NCI-H526 treated with DMSO at 0.1 percent for 48 hours (cell line): ENCODE measurements at regions not wholly inside any gene's neighbourhood (a gene's known extent, or its start where the extent isn't known, plus 50 kb on each side); places are given as distances from the start of the nearest gene placed in this dataset.
"Not testable (repeated sequence)": the region's sequence is repeated elsewhere in the genome, so short reads cannot be mapped to it uniquely, and the experiment has no call there.

ENCODE experiments used
- DNase-seq: peaks from one replicate; lab custom pipeline; 2025; lab: John Stamatoyannopoulos, UW

DNA sequence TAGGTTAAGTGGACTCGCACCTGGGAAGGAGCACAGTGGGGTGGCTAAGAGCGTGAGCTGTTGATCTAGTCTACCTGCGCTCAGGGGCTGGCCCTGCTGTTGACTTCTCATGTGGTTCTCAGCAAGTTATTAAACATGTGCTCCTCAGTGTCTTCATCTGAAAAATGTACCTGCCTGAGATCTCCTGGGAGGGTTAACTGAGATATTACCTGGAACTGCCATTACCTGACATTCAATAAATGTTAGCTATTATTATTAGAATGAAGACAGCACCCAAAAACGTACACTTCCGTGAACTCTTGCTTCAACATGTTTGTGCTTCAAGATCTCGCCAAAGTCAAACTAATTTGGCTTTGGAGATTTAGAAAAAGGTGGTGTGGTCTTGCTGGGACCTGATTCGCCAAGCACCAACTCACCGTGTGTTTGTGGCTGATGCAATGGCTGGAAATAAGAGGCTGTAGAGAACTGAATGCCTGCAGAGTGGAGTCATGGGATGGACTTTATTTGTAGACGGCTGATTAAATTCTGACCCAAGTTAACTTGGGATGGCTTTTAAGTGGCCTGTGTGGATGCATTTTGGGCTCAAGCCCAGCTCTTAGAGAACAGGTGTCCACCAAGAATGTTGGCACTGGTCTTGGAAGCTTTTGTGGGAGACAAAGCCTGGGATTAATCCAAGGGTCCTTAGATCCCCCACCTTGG lies 692.9 kb downstream of the QKI start:
- DNase-seq = no peak

DNA sequence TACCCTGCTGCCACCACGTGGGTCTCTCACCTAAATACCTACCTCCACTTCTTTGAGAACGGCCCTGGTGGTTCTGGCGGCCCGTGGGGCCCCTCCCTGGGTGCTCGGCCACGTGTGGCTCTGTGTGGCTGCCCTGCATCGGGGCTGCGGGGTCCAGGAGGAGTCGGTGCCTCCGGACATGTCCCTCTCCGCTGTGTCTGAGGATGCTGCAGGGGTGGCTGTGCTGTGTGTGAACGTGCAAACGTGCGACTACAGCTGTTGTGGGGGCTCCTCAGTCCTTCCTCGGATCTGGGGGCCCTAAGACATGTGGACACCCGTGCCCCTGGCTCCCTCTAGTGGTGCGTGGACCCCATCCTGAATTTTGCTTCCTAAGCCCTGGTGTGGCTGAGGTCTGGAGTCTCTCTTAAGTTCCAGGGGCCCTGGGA lies 691.8 kb downstream of the QKI start:
- DNase-seq = no peak

- no peak for DNase-seq
These were observed 691.2 kb downstream of the QKI start for GRCh38 chr6:164105705-164106104.

GRCh38 chr6:164104432-164104831 lies 689.9 kb downstream of the QKI start:
- no peak for DNase-seq

- no peak for DNase-seq
These were observed 688.2 kb downstream of the QKI start for GRCh38 chr6:164102693-164103092.

DNA sequence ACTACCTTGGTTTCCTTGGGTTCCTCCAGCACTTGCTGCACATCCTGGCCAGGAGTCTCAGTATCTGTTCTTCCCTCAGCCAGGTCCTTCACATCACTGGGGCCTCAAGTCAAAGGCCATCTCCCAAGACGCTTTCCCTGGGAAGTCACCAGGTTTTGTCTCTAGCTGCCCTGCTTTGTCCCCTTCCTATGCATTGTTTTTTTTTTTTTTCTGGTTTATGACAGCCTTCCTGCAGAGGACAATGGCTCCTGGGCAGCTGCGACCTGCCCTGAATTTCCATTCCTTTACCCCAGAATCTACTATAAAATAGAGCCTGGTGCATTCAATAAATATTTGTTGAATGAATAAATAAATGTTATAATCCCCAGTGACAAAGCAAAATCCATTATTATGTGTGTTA lies 687.3 kb downstream of the QKI start:
- DNase-seq = no peak

DNA sequence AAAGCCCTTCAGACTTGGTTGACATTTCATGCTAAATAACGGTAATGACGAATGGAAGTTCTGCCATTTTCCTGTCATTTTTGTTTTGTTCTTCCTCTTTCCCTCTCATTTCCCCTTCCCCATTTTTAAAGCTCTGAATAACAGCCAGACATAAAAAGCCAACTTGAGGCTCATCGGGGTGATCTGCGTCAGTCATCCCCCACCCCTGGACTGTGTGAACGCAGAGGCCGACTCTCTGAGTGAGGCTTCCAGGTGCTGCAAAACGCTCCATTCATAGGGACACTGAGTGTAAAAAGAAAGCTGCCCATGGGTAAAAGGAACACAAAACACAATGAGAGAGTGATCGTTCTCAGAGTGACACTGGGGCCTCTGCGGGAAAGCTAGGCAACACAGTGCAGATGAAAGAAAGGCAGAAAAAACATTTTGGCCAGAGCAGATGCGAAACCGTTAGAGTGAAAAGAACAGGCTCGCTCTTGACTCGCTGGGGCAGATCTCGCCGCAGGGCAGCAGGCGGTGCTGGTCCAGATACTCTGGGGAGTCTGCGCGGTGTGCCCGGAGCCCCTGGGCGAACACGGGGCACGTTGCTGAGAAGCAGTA lies 684.8 kb downstream of the QKI start:
- no peak for DNase-seq

GRCh38 chr6:164098857-164099267 lies 684.3 kb downstream of the QKI start:
- no peak for DNase-seq

GRCh38 chr6:164097551-164098398 lies 683.3 kb downstream of the QKI start:
- DNase-seq = no peak

DNA sequence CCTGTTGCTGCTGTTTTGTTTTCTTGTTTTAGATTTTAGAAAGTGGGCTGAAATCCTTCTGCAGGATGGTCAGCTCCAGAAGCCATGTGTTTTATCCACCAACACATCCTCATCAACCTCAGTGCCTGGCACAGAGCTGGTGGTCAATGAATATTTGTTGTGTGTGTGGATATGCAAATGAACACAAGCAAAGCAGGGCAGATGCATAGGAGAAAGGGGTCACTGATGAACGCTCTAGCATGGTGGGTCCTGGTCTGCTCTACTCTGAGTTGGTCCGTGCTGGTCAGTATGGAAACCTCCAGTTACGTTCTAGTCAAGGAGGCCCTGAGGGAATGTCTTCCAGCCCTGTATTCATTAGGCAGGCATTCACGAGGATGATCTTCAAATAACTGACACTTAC lies 682.5 kb downstream of the QKI start:
- no peak for DNase-seq

DNA sequence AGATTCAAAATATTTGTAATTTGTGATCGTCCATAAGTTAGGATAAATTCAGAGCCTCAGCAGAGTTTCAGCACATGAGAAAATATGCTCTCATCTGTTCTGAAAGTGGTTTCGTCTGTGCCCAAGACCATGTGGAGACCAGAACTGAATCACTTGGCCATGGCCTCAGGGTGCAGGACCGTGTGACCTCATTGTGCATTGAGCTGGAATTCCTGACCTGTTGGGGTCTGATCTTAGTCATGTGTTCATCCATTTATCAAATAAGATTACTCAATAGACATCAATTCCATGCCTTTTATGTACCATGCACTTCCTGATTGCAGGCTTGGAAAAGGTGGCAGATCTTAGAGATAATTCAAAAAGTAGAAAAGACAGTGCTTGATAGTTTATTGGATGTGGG lies 680.5 kb downstream of the QKI start:
- DNase-seq = no peak

DNA sequence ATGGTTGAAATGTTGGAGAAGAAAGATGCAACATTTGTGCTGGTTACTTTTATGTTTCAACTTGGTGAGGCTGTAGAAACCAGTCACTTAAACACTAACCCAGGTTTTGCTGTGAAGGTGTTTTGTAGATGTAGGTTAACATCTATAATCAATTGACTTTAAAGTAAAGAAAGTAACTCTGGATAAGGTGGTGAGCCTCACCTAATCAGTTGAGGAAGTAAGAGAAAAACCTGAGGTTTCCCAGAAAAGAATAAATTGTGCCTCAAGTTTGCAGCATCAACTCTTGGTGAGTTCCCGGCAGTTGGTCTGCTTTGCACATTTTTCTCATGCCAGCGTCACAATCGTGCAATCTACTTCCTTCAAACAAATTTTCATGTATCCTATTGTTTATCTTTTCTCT lies 673.4 kb downstream of the QKI start:
- DNase-seq = no peak

- DNase-seq = no peak
These were observed 672.7 kb downstream of the QKI start for GRCh38 chr6:164087211-164087610.

GRCh38 chr6:164086076-164086887 lies 671.8 kb downstream of the QKI start:
- no peak for DNase-seq

DNA sequence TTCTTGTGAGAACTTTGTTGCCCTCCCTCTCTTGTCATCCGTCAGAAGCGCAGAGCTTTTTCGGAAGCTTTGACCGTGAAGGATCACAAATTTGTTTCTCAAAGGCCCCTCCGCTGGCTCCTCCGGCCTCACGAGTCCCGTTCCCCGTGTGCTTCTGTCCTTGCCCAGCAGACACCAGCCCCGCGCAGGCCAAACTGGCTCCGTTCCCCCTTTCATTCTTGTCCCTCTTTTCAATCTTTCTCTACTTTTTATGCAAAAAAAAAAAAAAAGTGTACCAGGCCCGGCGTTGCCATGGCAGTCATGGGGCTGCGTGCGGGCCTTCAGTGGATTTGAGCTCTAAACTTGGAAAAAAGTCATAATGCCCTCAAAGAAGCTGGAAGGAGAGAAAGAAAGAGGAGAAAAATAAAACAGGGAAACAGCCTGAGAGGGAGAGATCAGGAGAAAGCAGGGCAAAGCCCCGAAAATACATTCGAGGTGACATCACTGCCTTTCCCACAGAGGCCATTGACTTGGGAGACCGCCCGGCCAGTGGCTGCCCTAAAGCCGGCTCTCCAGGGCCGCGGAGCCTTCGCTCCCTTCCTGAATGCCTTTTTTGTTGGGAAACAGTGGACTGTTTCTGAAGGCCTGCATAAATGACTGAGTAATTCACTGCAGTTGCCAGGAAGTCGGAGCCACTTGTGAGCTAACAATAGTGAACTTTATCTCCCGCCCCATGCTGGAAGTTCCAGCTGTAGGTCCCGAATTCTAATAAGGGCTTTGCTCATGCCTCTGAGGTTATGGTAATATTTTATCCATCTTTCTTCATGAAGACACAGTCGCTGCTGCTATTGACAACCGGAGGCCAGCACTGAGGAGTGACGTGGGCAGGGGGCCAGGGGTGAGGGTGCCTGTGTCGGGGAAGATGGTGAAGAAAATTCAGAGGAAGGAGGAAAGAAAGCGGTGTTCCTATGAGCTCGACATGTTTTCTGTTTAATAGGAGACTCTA lies 670.9 kb downstream of the QKI start:
- no peak for DNase-seq

- no peak for DNase-seq
These were observed 664.7 kb downstream of the QKI start for GRCh38 chr6:164079275-164079600.

DNA sequence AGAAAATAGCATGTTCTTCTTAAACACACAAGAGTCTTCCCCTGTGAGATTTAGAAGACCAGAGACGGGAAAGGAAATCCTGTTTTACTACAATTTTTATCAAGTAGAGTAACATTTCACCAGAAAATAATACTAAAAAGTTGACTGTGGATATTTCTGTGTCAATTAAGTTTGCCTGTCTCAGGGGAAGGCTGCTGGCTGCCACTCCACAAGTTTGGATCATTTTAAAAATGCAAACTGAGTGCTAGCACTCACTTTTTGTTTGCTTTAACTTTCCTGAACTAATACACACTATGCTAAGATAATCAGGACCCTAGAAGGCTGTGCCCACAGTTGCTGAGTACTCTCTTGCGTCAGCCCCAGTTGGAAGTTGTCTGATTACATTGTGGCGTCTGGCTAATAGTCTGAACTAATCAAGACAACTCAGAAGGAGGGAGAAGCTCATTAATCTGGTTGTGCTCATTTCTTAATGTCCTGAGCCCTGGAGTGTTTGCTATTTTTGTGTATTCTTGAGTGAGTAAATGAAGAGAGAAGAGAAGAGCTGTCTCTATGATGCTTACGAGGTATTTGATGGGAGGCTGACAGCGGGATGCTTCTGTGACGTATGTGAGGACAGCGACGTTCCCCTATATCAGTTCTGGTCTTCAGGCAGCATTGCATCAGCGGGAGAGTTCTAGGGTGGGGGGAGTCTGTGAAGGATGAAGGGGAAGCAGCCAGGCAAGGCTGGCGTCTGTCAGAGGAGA lies 664.2 kb downstream of the QKI start:
- DNase-seq = no peak

DNA sequence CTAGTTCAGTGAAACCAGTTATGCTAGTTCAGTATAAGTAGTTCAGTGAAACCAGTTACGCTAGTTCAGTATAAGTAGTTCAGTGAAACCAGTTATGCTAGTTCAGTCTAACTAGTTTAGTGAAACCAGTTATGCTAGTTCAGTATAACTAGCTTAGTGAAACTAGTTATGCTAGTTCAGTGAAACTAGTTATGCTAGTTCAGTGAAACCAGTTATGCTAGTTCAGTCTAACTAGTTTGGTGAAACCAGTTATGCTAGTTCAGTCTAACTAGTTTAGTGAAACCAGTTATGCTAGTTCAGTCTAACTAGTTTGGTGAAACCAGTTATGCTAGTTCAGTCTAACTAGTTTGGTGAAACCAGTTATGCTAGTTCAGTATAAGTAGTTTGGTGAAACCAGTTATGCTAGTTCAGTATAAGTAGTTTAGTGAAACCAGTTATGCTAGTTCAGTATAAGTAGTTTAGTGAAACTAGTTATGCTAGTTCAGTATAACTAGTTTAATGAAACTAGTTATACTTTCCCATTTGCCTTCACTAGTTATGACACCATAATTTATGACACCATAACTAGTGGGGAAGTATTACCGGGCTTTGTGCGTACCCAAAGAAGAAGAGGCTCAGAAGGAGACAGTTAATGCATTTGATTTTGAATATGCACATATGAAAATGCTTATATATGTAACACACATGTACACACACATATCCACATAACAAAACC lies 662.5 kb downstream of the QKI start:
- not testable (repeated sequence) for DNase-seq

- DNase-seq = no peak
These were observed 661.6 kb downstream of the QKI start for GRCh38 chr6:164075981-164076615.
